ENCODE measurements at regions not wholly inside any gene's neighbourhood (a gene's known extent, or its start where the extent isn't known, plus 50 kb on each side); places are given as distances from the start of the nearest gene placed in this dataset.
A peak's percentile ranks its signal among the peaks of the same experiment; 100 is the strongest.

GRCh38 chr7:16951483-16952080 lies 69.8 kb upstream of the AGR3 start:
- Histone ChIP-seq H3K4me1 (no peaks in the 10 kb centered on the region), H3K36me3 (no peaks in the 10 kb centered on the region), H3K27ac (no peak overlapping the region), H3K27me3 (no peaks in the 10 kb centered on the region), H3K4me3 (no peak overlapping the region), H3K9me3 (no peaks in the 10 kb centered on the region)
- no peak for DNase-seq (ENCODE audit: extremely low spot score in 2 of 2)
- TF ChIP-seq POLR2AphosphoS5 (IDR thresholded peaks at IDR 0.05; ENCODE audit: insufficient read depth in 1 of 2, low read depth in 1 of 2): no peak
- TF ChIP-seq CTCF (IDR thresholded peaks at IDR 0.05): no peak
- no peak for TF ChIP-seq POLR2A (IDR thresholded peaks at IDR 0.05)
- intact Hi-C loops (cut with DNase I): no loop called here

DNA sequence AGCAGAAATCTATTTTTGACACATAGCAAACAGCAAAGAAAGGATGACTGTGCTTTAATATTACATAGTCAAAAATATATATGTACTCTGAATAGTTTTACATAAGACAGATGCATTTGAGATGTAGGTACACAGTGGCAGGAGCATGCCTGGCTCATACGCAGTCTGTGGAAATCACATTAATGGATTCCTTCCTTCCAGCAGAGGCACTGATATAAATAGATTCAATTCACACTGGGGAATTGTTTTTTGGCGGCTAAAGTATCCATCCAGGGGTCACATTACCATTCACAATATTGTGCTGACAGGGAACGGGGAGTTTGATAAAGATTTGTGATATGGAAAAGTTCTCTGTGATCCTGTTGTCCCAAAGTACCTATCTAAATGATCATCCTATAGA lies 72.5 kb upstream of the AGR3 start:
- Histone ChIP-seq H3K27ac (no peak overlapping the region), H3K9me3 (no peaks in the 10 kb centered on the region), H3K36me3 (no peaks in the 10 kb centered on the region), H3K4me1 (no peaks in the 10 kb centered on the region), H3K27me3 (no peaks in the 10 kb centered on the region), H3K4me3 (no peak overlapping the region)
- no peak for DNase-seq (ENCODE audit: extremely low spot score in 2 of 2)
- intact Hi-C loops (cut with DNase I): no loop called here
- TF ChIP-seq POLR2A (IDR thresholded peaks at IDR 0.05) (no peak), POLR2AphosphoS5 (IDR thresholded peaks at IDR 0.05; ENCODE audit: insufficient read depth in 1 of 2, low read depth in 1 of 2) (no peak), CTCF (IDR thresholded peaks at IDR 0.05) (no peak)

DNA sequence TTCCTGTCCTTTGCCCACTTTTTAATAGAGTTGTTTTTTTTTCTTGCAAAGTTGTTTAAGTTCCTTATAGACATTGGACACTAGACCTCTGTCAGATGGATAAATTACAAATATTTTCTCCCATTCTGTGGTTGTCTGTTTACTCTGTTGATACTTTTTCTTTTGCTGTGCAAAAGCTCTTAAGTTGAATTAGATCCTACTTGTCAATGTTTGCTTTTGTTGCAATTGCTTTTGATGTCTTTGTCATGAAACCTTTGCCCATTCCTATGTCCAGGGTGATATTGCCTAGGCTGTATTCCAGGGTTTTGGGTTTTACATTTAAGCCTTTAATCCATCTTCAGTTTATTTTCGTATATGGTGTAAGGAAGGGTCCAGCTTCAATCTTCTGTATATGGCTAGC lies 76.9 kb upstream of the AGR3 start:
- Histone ChIP-seq H3K4me3 (no peak overlapping the region), H3K27ac (no peak overlapping the region), H3K9me3 (no peaks in the 10 kb centered on the region), H3K4me1 (no peaks in the 10 kb centered on the region), H3K27me3 (no peaks in the 10 kb centered on the region), H3K36me3 (no peaks in the 10 kb centered on the region)
- intact Hi-C loops (cut with DNase I): no loop called here
- TF ChIP-seq POLR2AphosphoS5 (IDR thresholded peaks at IDR 0.05; ENCODE audit: insufficient read depth in 1 of 2, low read depth in 1 of 2): no peak
- no peak for DNase-seq (ENCODE audit: extremely low spot score in 2 of 2)

DNA sequence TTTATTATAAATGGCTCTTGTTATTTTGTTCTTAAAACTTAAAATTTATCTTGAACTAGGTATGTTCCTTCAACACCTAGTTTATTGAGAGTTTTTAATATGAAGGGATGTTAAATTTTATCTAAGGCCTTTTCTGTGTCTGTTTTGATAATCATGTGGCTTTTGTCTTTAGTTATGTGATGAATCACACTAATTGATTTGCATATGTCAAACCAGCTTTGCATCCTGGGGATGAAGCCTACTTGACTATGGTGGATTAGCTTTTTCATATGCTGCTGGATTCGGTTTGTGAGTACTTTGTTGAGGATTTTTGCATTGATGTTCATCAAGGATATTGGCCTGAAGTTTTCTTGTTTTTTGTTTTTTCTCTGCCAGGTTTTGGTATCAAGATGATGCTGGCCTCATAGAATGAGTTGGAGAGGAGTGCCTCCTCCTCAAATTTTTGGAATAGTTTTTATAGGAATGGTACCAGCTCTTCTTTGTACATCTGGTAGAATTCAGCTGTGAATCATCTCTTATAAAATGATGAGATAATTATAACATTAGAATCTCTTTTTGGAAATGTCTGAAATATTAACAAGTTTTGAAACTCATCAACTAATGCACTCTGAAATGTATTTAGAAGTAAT lies 78.7 kb upstream of the AGR3 start:
- no peak for DNase-seq (ENCODE audit: extremely low spot score in 2 of 2)
- H3K27me3 ChIP-seq: no peaks in the 10 kb centered on the region
- H3K4me1 ChIP-seq: no peaks in the 10 kb centered on the region
- H3K9me3 ChIP-seq: no peaks in the 10 kb centered on the region
- intact Hi-C loops (cut with DNase I): no loop called here
- no peaks in the 10 kb centered on the region for H3K36me3 ChIP-seq
- no peak overlapping the region for H3K4me3 ChIP-seq
- TF ChIP-seq POLR2A (IDR thresholded peaks at IDR 0.05) (no peak), POLR2AphosphoS5 (IDR thresholded peaks at IDR 0.05; ENCODE audit: insufficient read depth in 1 of 2, low read depth in 1 of 2) (no peak), CTCF (IDR thresholded peaks at IDR 0.05) (no peak)
- no peak overlapping the region for H3K27ac ChIP-seq

DNA sequence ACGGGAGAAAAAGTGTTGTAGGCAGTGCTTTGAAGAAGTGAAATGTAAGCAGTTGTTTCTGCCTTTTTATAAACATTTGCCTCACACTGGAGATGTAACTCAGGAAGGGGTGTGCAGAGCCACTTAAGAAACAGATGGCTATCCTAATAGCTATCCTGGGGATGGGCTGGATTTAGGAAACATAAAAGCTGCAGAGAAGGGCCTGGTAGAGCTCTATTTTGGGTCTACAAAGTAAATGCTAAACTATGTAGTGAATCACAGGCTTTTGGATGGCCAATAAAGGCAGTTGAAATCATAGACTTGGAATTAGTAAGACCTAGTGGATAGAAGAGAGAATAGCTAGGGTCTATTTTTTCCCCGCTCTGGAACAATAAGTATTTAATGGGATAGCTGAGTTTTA lies 79.9 kb upstream of the AGR3 start:
- no peak overlapping the region for H3K4me3 ChIP-seq
- peak overlapping the region; percentile 54 for H3K27ac ChIP-seq
- intact Hi-C loops (cut with DNase I): no loop called here
- H3K27me3 ChIP-seq: no peaks in the 10 kb centered on the region
- H3K4me1 ChIP-seq: no peaks in the 10 kb centered on the region
- TF ChIP-seq CTCF (IDR thresholded peaks at IDR 0.05): no peak
- no peak for TF ChIP-seq POLR2A (IDR thresholded peaks at IDR 0.05)
- TF ChIP-seq POLR2AphosphoS5 (IDR thresholded peaks at IDR 0.05; ENCODE audit: insufficient read depth in 1 of 2, low read depth in 1 of 2): no peak
- H3K9me3 ChIP-seq: no peaks in the 10 kb centered on the region
- H3K36me3 ChIP-seq: no peaks in the 10 kb centered on the region
- no peak for DNase-seq (ENCODE audit: extremely low spot score in 2 of 2)

All from vagina (tissue), 2 donors.